KMS-11 (cell line): ENCODE measurements at regions not wholly inside any gene's neighbourhood (a gene's known extent, or its start where the extent isn't known, plus 50 kb on each side); places are given as distances from the start of the nearest gene placed in this dataset.
"Not testable (repeated sequence)": the region's sequence is repeated elsewhere in the genome, so short reads cannot be mapped to it uniquely, and the experiment has no call there.

Source experiments
- H2AFZ ChIP-seq: fragments of 200-600 bp; sonication (generic); 2 replicates; pipeline ENCODE4 v1.6.1; 2016; ENCODE audit warnings: antibody characterized with exemption, mixed run types, low read depth
- H3K27ac ChIP-seq: fragments of 200-600 bp; sonication (generic); 2 replicates; pipeline ENCODE4 v1.6.1; 2016; ENCODE audit warnings: mild to moderate bottlenecking, mixed run types
- H3K27me3 ChIP-seq: fragments of 200-600 bp; sonication (generic); 2 replicates; pipeline ENCODE4 v1.6.1; 2017; ENCODE audit warnings: mild to moderate bottlenecking, low read depth, mixed run types, moderate library complexity; ENCODE audit not compliant: insufficient read depth
- H3K36me3 ChIP-seq: fragments of 200-600 bp; sonication (generic); 2 replicates; pipeline ENCODE4 v1.6.1; 2017; ENCODE audit warnings: mild to moderate bottlenecking, mixed run types; ENCODE audit not compliant: insufficient read depth
- H3K4me1 ChIP-seq: fragments of 200-600 bp; sonication (generic); 2 replicates; pipeline ENCODE4 v1.6.1; 2016; ENCODE audit warnings: mild to moderate bottlenecking, low read depth, mixed run types; ENCODE audit not compliant: poor library complexity, severe bottlenecking
- H3K4me2 ChIP-seq: fragments of 200-600 bp; sonication (generic); 2 replicates; pipeline ENCODE4 v1.7.0; 2016; ENCODE audit warnings: mild to moderate bottlenecking, mixed run types
- H3K4me3 ChIP-seq: fragments of 200-600 bp; sonication (generic); IDR thresholded peaks from 2 replicates; pipeline ENCODE4 v1.6.1; 2017; ENCODE audit warnings: low read depth, low read length, mixed read lengths; ENCODE audit not compliant: insufficient read depth
- H3K79me2 ChIP-seq: fragments of 200-600 bp; sonication (generic); 2 replicates; pipeline ENCODE4 v1.6.1; 2016; ENCODE audit warnings: low read depth, mixed run types; ENCODE audit not compliant: insufficient read depth
- H3K9ac ChIP-seq: fragments of 200-600 bp; sonication (generic); 2 replicates; pipeline ENCODE4 v1.6.1; 2016; ENCODE audit warnings: mild to moderate bottlenecking, mixed run types
- H4K20me1 ChIP-seq: fragments of 200-600 bp; sonication (generic); 2 replicates; pipeline ENCODE4 v1.6.1; 2016; ENCODE audit warnings: mild to moderate bottlenecking, mixed run types; ENCODE audit not compliant: insufficient read depth
- CTCF ChIP-seq: fragments of 200-600 bp; sonication (generic); conservative IDR thresholded peaks from 2 replicates; pipeline ENCODE4 v1.6.1; 2017; ENCODE audit warnings: low read depth, mild to moderate bottlenecking, antibody characterized with exemption, low read length, moderate library complexity, mixed read lengths

GRCh38 chr2:83993873-83994632, 465.0 kb downstream of the SUCLG1 start:
- no peaks in the 10 kb centered on the region for H3K79me2 ChIP-seq
- no peak overlapping the region for H3K4me2 ChIP-seq
- H2AFZ ChIP-seq = no peak overlapping the region
- no peak overlapping the region for H3K4me3 ChIP-seq
- H3K27me3 ChIP-seq = no peaks in the 10 kb centered on the region
- H3K9ac ChIP-seq = no peak overlapping the region
- H4K20me1 ChIP-seq = no peaks in the 10 kb centered on the region
- H3K4me1 ChIP-seq = no peaks in the 10 kb centered on the region
- H3K36me3 ChIP-seq = no peaks in the 10 kb centered on the region
- no peak overlapping the region for H3K27ac ChIP-seq
- TF ChIP-seq CTCF = no peak

- Histone ChIP-seq H3K27me3 (no peaks in the 10 kb centered on the region), H3K9ac (no peak overlapping the region), H3K4me1 (no peaks in the 10 kb centered on the region), H2AFZ (no peak overlapping the region), H3K27ac (no peak overlapping the region), H3K36me3 (no peaks in the 10 kb centered on the region), H3K4me3 (no peak overlapping the region), H3K4me2 (no peak overlapping the region), H3K79me2 (no peaks in the 10 kb centered on the region), H4K20me1 (no peaks in the 10 kb centered on the region)
- TF ChIP-seq CTCF = no peak
Observed at GRCh38 chr2:83991992-83992391, 467.1 kb downstream of the SUCLG1 start.

GRCh38 chr2:83990636-83991035, 468.4 kb downstream of the SUCLG1 start:
- Histone ChIP-seq H3K27me3 (no peaks in the 10 kb centered on the region), H3K79me2 (no peaks in the 10 kb centered on the region), H2AFZ (no peak overlapping the region), H3K4me1 (no peaks in the 10 kb centered on the region), H4K20me1 (no peaks in the 10 kb centered on the region), H3K27ac (no peak overlapping the region), H3K4me3 (no peak overlapping the region), H3K4me2 (no peak overlapping the region), H3K36me3 (no peaks in the 10 kb centered on the region), H3K9ac (no peak overlapping the region)
- no peak for TF ChIP-seq CTCF

- not testable (repeated sequence) for H3K4me2 ChIP-seq, H4K20me1 ChIP-seq, H2AFZ ChIP-seq, H3K27me3 ChIP-seq, H3K36me3 ChIP-seq, H3K9ac ChIP-seq, H3K27ac ChIP-seq, H3K4me1 ChIP-seq, H3K4me3 ChIP-seq, H3K79me2 ChIP-seq
Observed at GRCh38 chr2:83976628-83977027, 482.5 kb downstream of the SUCLG1 start.

GRCh38 chr2:83972128-83972527, 487.0 kb downstream of the SUCLG1 start:
- Histone ChIP-seq H3K4me3 (no peak overlapping the region), H3K79me2 (no peaks in the 10 kb centered on the region), H2AFZ (no peak overlapping the region), H3K4me2 (no peak overlapping the region), H3K9ac (no peak overlapping the region), H4K20me1 (no peaks in the 10 kb centered on the region), H3K36me3 (no peaks in the 10 kb centered on the region), H3K27ac (no peak overlapping the region), H3K4me1 (no peaks in the 10 kb centered on the region), H3K27me3 (no peaks in the 10 kb centered on the region)
- TF ChIP-seq CTCF = no peak
